IMR-90 (cell line): ENCODE measurements at regions not wholly inside any gene's neighbourhood (a gene's known extent, or its start where the extent isn't known, plus 50 kb on each side); places are given as distances from the start of the nearest gene placed in this dataset.

Experiments
- ATAC-seq: fragments of 200-7000 bp; cut with Tn5 transposase; 2 replicates; pipeline ENCODE4 v1.9.1; 2020; ENCODE audit warnings: low read depth, mild to moderate bottlenecking, moderate library complexity
- BruUV-seq: library from RNA; stranded (reverse); fragments of 400-500 nt; replicated peaks from 2 replicates; lab custom pipeline; 2021; lab: Mats Ljungman, UMichigan
- CTCF ChIA-PET: fragments of 300-600 bp; formaldehyde crosslinking; extraction: SDS; loops from one replicate; lab custom pipeline; 2021; ENCODE audit warnings: antibody characterized with exemption; lab: Yijun Ruan, JAX
- POLR2A ChIA-PET: fragments of 300-600 bp; sonication (Branson Sonifier 250); formaldehyde crosslinking; loops from one replicate; lab custom pipeline; 2022; ENCODE audit warnings: antibody characterized with exemption; ENCODE audit not compliant: unreplicated experiment; lab: Charles Lee
- DNase-seq: peaks from one replicate; pipeline ENCODE4 v3.0.0; 2013
- H2AFZ ChIP-seq: replicated peaks from 2 replicates; pipeline ENCODE3; 2013; ENCODE audit warnings: low read length, mild to moderate bottlenecking; ENCODE audit not compliant: poor library complexity
- H2AK5ac ChIP-seq: 2 replicates; pipeline ENCODE4 v1.6.1; 2013; ENCODE audit warnings: low read depth, low read length, inconsistent platforms
- H2AK9ac ChIP-seq: replicated peaks from 2 replicates; pipeline ENCODE3; 2013; ENCODE audit warnings: mild to moderate bottlenecking, low read depth, low read length, moderate library complexity; ENCODE audit not compliant: poor library complexity
- H2BK120ac ChIP-seq: 2 replicates; pipeline ENCODE4 v1.6.1; 2013; ENCODE audit warnings: low read depth, low read length, inconsistent platforms
- H2BK15ac ChIP-seq: 3 replicates; pipeline ENCODE4 v1.6.1; 2013; ENCODE audit warnings: low read depth, low read length, inconsistent platforms
- H2BK20ac ChIP-seq: 2 replicates; pipeline ENCODE4 v1.6.1; 2013; ENCODE audit warnings: low read depth, mild to moderate bottlenecking, inconsistent platforms, low read length, moderate library complexity
- H2BK5ac ChIP-seq: 2 replicates; pipeline ENCODE4 v1.6.1; 2013; ENCODE audit warnings: mild to moderate bottlenecking, low read depth, low read length, inconsistent platforms; ENCODE audit not compliant: poor library complexity, severe bottlenecking
- H3K14ac ChIP-seq: replicated peaks from 2 replicates; pipeline ENCODE4 v1.6.1; 2013; ENCODE audit warnings: low read depth, low read length, inconsistent platforms
- H3K18ac ChIP-seq: 2 replicates; pipeline ENCODE4 v1.6.1; 2013; ENCODE audit warnings: low read depth, low read length, control low read depth
- H3K23ac ChIP-seq: 2 replicates; pipeline ENCODE4 v1.6.1; 2013; ENCODE audit warnings: low read depth, low read length, inconsistent platforms
- H3K27ac ChIP-seq: 2 replicates; pipeline ENCODE4 v1.5.1; 2013; ENCODE audit warnings: mild to moderate bottlenecking, control low read depth, low read length; ENCODE audit not compliant: insufficient read depth
- H3K27me3 ChIP-seq: 2 replicates; pipeline ENCODE4 v1.6.1; 2013; ENCODE audit warnings: low read length; ENCODE audit not compliant: control insufficient read depth, insufficient read depth
- H3K36me3 ChIP-seq: 2 replicates; pipeline ENCODE4 v1.6.1; 2013; ENCODE audit warnings: low read length, mixed read lengths; ENCODE audit not compliant: control insufficient read depth, insufficient read depth
- H3K4ac ChIP-seq: 2 replicates; pipeline ENCODE4 v1.6.1; 2013; ENCODE audit warnings: low read depth, low read length, inconsistent platforms
- H3K4me1 ChIP-seq: 2 replicates; pipeline ENCODE4 v1.6.1; 2013; ENCODE audit warnings: low read length, mixed read lengths; ENCODE audit not compliant: control insufficient read depth, insufficient read depth
- H3K4me2 ChIP-seq: 2 replicates; pipeline ENCODE4 v1.6.1; 2013; ENCODE audit warnings: low read depth, mild to moderate bottlenecking, control low read depth, low read length, moderate library complexity
- H3K4me3 ChIP-seq: 2 replicates; pipeline ENCODE4 v1.5.1; 2013; ENCODE audit warnings: low read depth, mild to moderate bottlenecking, control low read depth, low read length, moderate library complexity; ENCODE audit not compliant: insufficient read depth
- H3K56ac ChIP-seq: 2 replicates; pipeline ENCODE4 v1.6.1; 2013; ENCODE audit warnings: low read length, inconsistent platforms; ENCODE audit not compliant: insufficient read depth; ENCODE audit errors: extremely low read depth
- H3K79me1 ChIP-seq, 2 experiments: 2 replicates each; pipeline ENCODE4 v1.6.1; 2013; ENCODE audit warnings: low read length in 2 of 2, inconsistent platforms in 1 of 2, low read depth in 1 of 2
- H3K9ac ChIP-seq: 2 replicates; pipeline ENCODE4 v1.6.1; 2013; ENCODE audit warnings: low read depth, low read length, control low read depth
- H3K9me1 ChIP-seq: 2 replicates; pipeline ENCODE4 v1.6.1; 2013; ENCODE audit warnings: low read length, inconsistent platforms; ENCODE audit not compliant: insufficient read depth
- H3K9me3 ChIP-seq: 2 replicates; pipeline ENCODE4 v1.6.1; 2013; ENCODE audit warnings: low read length; ENCODE audit not compliant: control insufficient read depth, insufficient read depth
- H4K20me1 ChIP-seq: 2 replicates; pipeline ENCODE4 v1.6.1; 2013; ENCODE audit warnings: low read length, inconsistent platforms; ENCODE audit not compliant: insufficient read depth
- H4K5ac ChIP-seq: 2 replicates; pipeline ENCODE4 v1.6.1; 2013; ENCODE audit warnings: mild to moderate bottlenecking, low read depth, low read length, control low read depth
- H4K8ac ChIP-seq, 2 experiments: 2 replicates each; pipeline ENCODE4 v1.6.1; 2013; ENCODE audit warnings: low read depth in 2 of 2, low read length in 2 of 2, control low read depth in 1 of 2, inconsistent platforms in 1 of 2
- H4K91ac ChIP-seq: 2 replicates; pipeline ENCODE4 v1.6.1; 2013; ENCODE audit warnings: low read depth, low read length, inconsistent platforms; ENCODE audit not compliant: insufficient read depth
- BHLHE40 ChIP-seq: fragments of 150-350 bp; IDR thresholded peaks from 2 replicates; pipeline ENCODE4 v1.6.1; 2016; ENCODE audit warnings: mild to moderate bottlenecking, low read depth, low read length
- CTCF ChIP-seq: conservative IDR thresholded peaks from 2 replicates; pipeline ENCODE4 v1.5.1; 2012; ENCODE audit warnings: mild to moderate bottlenecking, low read depth, low read length, improper control_type of control experiment
- FOS ChIP-seq: fragments of 150-350 bp; IDR thresholded peaks from 2 replicates; pipeline ENCODE4 v1.6.1; 2016; ENCODE audit warnings: low read depth, low read length
- MAFK ChIP-seq: IDR thresholded peaks from 2 replicates; pipeline ENCODE4 v1.6.1; 2012; ENCODE audit warnings: low read depth, low read length, improper control_type of control experiment
- MXI1 ChIP-seq: IDR thresholded peaks from 2 replicates; pipeline ENCODE4 v1.6.1; 2012; ENCODE audit warnings: low read depth, mild to moderate bottlenecking, low read length, moderate library complexity, borderline replicate concordance
- NFE2L2 ChIP-seq: fragments of 150-350 bp; IDR thresholded peaks from 2 replicates; pipeline ENCODE4 v1.6.1; 2016; ENCODE audit warnings: low read depth, mild to moderate bottlenecking, low read length
- POLR2A ChIP-seq: IDR thresholded peaks from 2 replicates; pipeline ENCODE4 v1.6.1; 2012; ENCODE audit warnings: mild to moderate bottlenecking, low read depth, low read length
- RAD21 ChIP-seq: IDR thresholded peaks from 2 replicates; pipeline ENCODE4 v1.6.1; 2012; ENCODE audit warnings: low read length, improper control_type of control experiment
- RCOR1 ChIP-seq: IDR thresholded peaks from 2 replicates; pipeline ENCODE4 v1.6.1; 2012; ENCODE audit warnings: mild to moderate bottlenecking, low read length, improper control_type of control experiment; ENCODE audit not compliant: insufficient replicate concordance
- WGBS, 2 experiments: methylation state at CpG; one replicate each; pipeline versions ENCODE4 v1.1.5 to v1.1.7; 2013; ENCODE audit warnings: missing lambda C conversion rate in 2 of 2; ENCODE audit not compliant: insufficient read length in 1 of 2; ENCODE audit errors: extremely low coverage in 2 of 2; 5-methylcytosine and 5-hydroxymethylcytosine counted together
- dilution Hi-C: fragments of 300-500 bp; cut with HindIII; formaldehyde crosslinking; loops from one replicate; pipeline ENCODE4 v1.14.3; 2018; ENCODE audit warnings: low sequenced_read_pairs; ENCODE audit not compliant: unreplicated experiment
- in situ Hi-C: fragments of 300-500 bp; cut with MboI; formaldehyde crosslinking; loops from 3 replicates; pipeline ENCODE4 v1.14.3; 2019; ENCODE audit warnings: low sequenced_read_pairs, inconsistent platforms, mixed read lengths
- intact Hi-C: fragments of 100-400 bp; cut with micrococcal nuclease; formaldehyde crosslinking; loops from 2 replicates; pipeline ENCODE4 v1.10.0; 2022

DNA sequence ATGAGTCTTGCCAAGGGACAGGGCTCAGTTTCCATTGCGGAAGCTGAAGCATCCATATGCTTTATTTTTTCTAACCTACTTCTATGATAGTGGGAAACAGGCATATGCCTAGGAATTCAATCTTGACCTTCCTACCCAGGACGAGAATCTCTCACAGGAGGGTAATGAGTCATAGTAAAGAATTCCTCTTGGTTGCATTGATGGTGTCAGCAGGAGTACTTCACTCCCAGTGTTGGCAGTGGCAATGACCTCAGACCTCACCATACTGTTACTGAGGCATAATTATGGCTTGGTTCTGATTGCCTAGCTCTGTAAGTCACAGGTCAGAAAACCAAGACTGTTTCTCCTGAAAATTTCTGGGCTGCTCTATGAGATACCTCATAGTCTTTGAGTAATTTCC is 552.9 kb downstream of the ARL4A start:
- Histone ChIP-seq H3K4me3 (no peak overlapping the region), H3K36me3 (no peaks in the 10 kb centered on the region), H4K5ac (no peak overlapping the region), H3K9ac (no peak overlapping the region), H2BK15ac (no peak overlapping the region), H2BK20ac (no peak overlapping the region), H2AFZ (no peak overlapping the region), H2BK5ac (no peak overlapping the region), H3K27me3 (no peaks in the 10 kb centered on the region), H4K20me1 (no peaks in the 10 kb centered on the region), H3K56ac (no peak overlapping the region), H2AK5ac (no peak overlapping the region), H3K23ac (no peak overlapping the region), H3K79me1 (no peaks in the 10 kb centered on the region), H3K4me2 (no peak overlapping the region), H4K91ac (no peak overlapping the region), H4K8ac (no peak overlapping the region), H3K18ac (no peak overlapping the region), H3K4ac (no peak overlapping the region), H3K4me1 (no peaks in the 10 kb centered on the region; the same call in 1 of the 2 replicates), H3K27ac (no peak overlapping the region), H2AK9ac (no peak overlapping the region), H3K9me1 (no peaks in the 10 kb centered on the region), H3K9me3 (no peaks in the 10 kb centered on the region), H2BK120ac (no peak overlapping the region), H3K14ac (no peak overlapping the region)
- peak; percentile 51 for DNase-seq
- ChIA-PET POLR2A (no interaction called here), CTCF (no interaction called here)
- 0 out of 2 replicates have a peak, but pooled peaks have one; percentile 14 for TF ChIP-seq BHLHE40
- no peak for TF ChIP-seq POLR2A
- no peak for TF ChIP-seq RAD21
- no peak for TF ChIP-seq MXI1
- TF ChIP-seq RCOR1: no peak
- TF ChIP-seq MAFK: no peak
- no peak for TF ChIP-seq FOS
- no peak for TF ChIP-seq CTCF
- TF ChIP-seq NFE2L2: no peak
- no CpG with 5 or more reads among the region's 2 CpGs for WGBS, 2 experiments
- no TSS peak for BruUV-seq
- peak; percentile 59; the same call in 1 of the 2 replicates for ATAC-seq
- dilution Hi-C loops: no loop called here
- intact Hi-C loops: loop anchor here (5.0 kb wide), 1 partner anchor 48 kb away; no protein-coding TSS in a partner anchor
- in situ Hi-C loops: no loop called here
